Stimulated activated CD4-positive, alpha-beta T cell treated with anti-CD3 and anti-CD28 coated beads, Interleukin-15, amount 100 ng/mL, for 24 hours (primary cell): ENCODE measurements at regions not wholly inside any gene's neighbourhood (a gene's known extent, or its start where the extent isn't known, plus 50 kb on each side); places are given as distances from the start of the nearest gene placed in this dataset.
"Not testable (repeated sequence)": the region's sequence is repeated elsewhere in the genome, so short reads cannot be mapped to it uniquely, and the experiment has no call there.

Experiments used
- DNase-seq: peaks from one replicate; pipeline ENCODE4 v3.0.0-alpha.2; 2020

- DNase-seq: no peak
Measured at GRCh38 chr9:74115976-74116375, 381.2 kb upstream of the RORB start.

DNA sequence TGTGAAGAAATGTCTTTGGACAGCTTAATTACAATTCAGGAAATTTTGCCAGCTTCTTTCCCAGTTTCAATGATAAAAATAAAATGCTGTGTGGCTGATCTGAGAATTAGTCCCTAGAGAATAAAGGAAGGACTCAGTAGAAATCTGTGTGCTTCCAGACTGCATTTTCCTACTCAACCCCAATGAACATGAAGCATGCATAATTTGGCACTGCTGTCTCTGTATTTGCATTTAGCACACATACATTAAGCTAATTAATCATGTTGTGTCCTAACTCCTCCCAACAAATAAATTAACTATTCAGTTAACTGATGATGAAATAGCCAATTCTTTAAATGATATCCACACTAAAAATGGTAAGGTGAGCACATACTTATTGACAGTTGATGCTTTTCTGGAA lies 380.0 kb upstream of the RORB start:
- no peak for DNase-seq

- no peak for DNase-seq
Measured at GRCh38 chr9:74117731-74118130, 379.4 kb upstream of the RORB start.

DNA sequence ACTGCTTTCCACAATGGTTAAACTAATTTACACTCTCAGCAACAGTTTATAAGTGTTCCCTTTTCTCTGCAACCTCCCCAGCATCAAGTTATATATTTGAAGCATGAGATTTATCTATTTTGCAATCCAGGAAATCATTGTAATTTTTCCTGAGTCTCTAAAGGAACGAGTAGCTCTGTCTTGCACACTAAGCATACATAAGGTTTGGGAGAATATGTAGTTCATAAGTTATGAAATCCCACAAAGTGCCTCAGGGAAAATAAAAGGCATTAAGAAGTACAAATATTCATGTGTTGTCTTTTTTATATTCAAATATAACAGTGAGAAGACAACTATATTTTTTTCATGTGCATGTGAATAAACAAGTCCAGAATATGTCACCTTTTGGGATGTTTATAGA lies 377.1 kb upstream of the RORB start:
- DNase-seq: no peak

GRCh38 chr9:74120470-74120869 lies 376.7 kb upstream of the RORB start:
- no peak for DNase-seq

DNA sequence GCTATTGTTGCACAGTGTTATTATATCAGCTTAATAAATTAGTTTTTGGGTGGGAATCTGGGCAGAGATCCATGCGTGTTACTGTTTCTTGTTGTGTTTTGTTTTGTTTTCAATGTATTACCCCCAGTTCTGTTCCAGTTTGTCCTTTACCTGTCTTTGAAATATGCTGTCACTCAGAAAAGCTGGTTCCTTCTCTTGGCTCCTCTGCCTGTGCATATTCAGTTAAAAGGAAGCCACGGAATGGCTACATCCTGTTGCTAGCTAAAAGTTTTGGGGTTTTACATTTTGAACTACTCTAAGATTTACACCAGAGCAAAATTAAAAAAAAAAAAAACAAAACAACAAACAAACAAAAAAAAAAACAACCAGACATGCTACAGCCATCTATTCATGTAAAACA lies 374.9 kb upstream of the RORB start:
- no peak for DNase-seq

DNA sequence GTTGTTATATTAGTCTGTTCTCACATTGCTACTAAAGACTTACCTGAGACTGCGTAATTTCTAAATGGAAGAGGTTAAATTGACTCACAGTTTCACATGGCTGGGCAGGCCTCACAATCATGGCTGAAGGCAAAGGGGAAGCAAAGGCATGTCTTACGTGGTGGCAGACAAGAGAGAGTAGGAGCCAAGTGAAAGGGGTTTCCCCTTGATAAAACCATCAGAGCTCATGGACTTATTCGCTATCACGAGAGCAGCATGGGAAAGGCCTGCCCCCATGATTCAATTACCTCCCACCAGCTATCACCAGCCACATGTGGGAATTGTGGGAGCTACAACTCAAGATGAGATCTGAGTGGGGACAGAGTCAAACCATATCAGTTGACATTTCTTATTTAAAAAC lies 374.5 kb upstream of the RORB start:
- DNase-seq: peak; percentile 8

DNA sequence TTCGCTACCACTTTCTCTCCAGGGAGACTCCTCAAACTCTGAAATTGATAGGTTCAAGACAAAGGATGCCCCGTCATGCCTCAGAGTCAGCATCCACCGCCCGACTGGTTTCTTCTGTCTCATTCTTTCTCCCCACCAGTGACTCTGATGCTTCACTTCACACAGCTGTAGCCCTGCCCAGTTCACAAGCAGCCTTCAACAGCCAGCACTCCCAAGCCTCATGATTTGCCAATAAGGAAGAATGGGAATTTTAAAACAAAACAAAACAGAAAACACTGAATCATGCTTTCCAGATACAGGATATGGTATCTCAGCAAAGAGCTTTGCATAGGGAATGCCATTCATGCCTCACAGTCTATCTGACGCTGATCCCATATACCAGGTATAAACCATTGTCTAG lies 371.2 kb upstream of the RORB start:
- DNase-seq: no peak

GRCh38 chr9:74132986-74133385 lies 364.1 kb upstream of the RORB start:
- no peak for DNase-seq

GRCh38 chr9:74133921-74134320 lies 363.2 kb upstream of the RORB start:
- no peak for DNase-seq

GRCh38 chr9:74138182-74138581 lies 359.0 kb upstream of the RORB start:
- no peak for DNase-seq

DNA sequence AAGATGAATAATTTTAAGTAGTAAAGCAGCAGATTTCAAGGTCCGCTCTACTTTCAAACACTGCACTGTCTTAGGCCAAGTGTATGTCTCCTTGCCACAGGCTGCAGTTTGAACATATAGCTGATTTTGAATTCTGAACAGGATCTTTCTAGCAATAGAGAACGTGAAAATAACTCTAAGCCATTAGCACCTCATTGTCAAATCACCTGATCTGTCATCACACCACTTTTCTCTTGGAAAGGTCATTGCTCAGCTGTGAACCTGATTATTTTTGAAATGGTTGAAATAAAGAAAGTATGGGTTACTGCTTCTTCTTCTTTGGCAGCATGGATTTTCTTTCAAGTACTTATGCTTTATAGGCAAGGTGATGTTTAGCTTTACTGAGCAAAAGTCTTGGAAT lies 357.0 kb upstream of the RORB start:
- DNase-seq: no peak

DNA sequence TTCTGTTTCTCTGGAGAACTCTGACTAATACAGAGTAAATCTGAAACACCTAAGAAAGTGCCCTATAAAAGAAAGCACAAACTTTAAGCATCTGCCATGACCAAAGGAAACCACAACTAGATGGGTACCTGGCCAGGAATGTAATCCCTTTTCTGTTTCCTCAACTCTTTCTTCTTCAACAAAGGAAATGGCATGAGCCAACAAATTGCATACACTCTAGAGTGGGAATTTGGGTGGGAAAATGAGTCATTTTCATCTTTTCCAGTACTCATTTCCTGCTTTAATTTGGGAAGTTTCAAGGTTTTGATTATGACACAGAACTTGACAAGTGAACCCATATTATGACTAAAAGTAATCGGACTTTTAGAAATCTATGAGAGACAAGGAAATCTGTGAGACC lies 349.2 kb upstream of the RORB start:
- no peak for DNase-seq

- no peak for DNase-seq
Measured at GRCh38 chr9:74172874-74173273, 324.3 kb upstream of the RORB start.

DNA sequence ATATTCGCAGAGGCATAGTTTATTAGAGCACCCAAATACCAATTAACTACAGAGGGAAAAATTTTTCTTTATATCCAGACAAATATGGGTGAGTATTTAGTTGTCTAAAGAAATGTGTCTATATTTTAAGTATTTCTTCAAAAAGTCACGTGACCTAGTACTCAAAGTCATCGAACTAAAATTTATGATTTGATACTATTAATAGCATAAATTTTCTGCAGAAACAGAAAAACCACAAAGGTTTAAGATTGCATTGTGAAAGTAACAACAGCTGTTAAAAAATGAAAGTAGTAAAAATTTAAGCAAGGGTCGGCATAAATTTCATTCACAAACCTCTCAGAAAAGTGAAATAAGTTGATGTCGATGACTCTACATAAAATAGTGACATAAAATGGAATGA lies 323.9 kb upstream of the RORB start:
- no peak for DNase-seq

DNA sequence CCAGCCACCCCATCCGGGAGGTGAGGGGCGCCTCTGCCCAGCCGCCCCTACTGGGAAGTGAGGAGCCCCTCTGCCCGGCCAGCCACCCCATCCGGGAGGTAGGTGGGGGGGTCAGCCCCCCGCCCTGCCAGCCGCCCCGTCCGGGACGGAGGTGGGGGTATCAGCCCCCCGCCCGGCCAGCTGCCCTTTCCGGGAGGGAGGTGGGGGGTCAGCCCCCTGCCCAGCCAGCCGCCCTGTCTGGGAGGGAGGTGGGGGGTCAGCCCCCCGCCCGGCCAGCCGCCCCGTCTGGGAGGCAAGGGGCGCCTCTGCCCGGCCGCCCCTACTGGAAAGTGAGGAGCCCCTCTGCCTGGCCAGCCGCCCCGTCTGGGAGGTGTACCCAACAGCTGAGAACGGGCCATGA lies 299.4 kb upstream of the RORB start:
- DNase-seq: not testable (repeated sequence)

DNA sequence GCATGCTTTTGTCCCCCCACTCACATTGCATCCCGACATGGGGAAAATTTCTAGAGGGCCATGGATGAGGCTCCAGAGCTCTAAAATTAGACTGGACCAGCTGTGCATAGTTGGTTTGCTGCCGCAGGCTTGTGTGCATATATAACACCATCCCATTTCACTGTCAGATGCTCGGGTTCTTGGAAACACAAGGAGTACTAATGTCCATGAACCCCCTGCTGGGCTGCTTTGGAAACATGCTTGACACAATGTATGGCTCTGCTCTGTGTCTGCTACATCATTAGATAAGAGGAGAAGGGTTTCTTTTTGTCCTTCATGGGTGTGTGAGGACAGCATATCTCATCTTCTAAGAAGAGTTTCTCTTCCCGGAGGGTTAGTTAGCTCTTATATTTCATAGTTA lies 292.1 kb upstream of the RORB start:
- no peak for DNase-seq

GRCh38 chr9:74218385-74219063 lies 278.6 kb upstream of the RORB start:
- DNase-seq: no peak

DNA sequence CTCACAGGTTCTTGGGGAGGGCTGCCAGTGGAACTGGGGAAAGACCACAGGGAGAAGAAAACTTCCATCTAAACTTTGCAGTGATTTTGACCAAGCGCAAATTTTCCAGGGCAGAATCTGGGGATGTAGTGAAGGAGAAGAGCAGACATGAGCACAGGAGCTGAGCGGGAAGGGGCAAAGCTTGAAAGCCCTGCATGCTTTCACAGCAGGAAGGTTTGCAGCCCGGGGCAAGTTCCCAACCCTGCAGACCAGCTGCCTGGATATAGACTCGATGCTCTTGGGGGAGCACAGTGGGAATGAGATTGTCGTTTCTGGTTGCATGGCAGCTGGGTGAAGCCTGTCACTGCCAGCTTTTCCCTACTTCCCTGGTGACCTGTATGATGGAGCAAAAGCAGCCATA lies 276.8 kb upstream of the RORB start:
- DNase-seq: no peak

DNA sequence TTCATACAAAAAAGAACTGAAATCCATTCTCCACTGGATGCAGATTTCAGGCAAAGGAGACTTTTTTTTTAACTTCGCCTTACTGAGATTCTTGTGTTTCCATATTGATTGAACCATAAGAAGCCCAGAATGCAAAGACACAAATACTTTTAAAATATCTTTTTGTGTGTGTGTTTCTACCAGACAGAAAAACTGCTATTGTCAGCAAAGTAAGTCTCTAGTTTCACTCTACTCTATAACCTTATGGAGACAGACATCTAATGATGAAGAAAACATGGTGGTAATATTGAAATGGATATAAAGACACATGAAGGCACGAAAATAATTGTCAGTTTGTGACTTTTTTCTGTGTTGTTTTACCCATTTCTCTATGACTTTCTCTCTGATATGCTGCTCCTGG lies 260.3 kb upstream of the RORB start:
- DNase-seq: no peak

GRCh38 chr9:74245866-74246497 lies 251.2 kb upstream of the RORB start:
- DNase-seq: no peak

GRCh38 chr9:74255489-74255984 lies 241.6 kb upstream of the RORB start:
- no peak for DNase-seq

GRCh38 chr9:74275872-74276508 lies 221.1 kb upstream of the RORB start:
- DNase-seq: no peak

DNA sequence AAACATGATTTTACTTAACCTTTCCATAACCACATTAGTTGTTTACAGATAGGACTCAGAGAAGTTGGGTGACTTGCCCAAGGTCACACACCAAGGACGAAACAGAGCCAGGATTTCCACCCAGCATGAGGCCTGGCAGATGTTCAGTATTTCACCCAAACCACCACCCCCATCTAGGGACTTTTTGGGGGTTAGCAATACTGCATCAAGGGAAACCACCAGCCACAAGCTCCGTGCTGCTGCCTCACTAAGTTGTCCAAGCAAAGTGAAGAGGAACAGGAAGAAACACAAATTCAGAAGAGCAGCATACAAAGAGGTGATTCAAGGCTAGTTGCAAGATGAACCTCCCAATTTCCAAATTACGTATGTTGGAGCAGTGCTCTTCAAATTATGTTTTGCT lies 219.6 kb upstream of the RORB start:
- peak; percentile 11 for DNase-seq
